ENCODE measurements at regions not wholly inside any gene's neighbourhood (a gene's known extent, or its start where the extent isn't known, plus 50 kb on each side); places are given as distances from the start of the nearest gene placed in this dataset.
"Not testable (repeated sequence)": the region's sequence is repeated elsewhere in the genome, so short reads cannot be mapped to it uniquely, and the experiment has no call there.

DNA sequence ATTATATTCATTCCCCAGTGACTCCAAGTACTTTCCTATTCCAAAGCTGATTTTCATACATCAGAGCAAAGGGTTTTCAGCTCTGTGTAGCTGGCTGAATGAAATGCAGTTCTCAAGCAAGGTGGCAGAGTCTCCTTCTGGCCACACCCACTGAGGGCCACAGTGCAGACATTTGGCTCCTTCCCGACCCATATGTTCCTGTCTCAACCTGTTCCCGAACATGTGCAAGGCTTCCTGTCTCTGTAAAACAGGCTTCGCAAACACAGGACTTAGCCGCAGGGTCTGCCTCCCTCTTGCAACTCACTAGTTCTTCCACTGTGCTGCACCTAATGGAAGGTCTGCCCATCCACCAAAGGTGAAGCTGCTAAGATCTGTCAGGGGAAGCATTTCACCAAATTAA, 249.2 kb downstream of the MID1IP1 start:
- no peak for DNase-seq

- no peak for DNase-seq
These were observed 251.5 kb downstream of the MID1IP1 start for GRCh38 chrX:39052751-39053150.

DNA sequence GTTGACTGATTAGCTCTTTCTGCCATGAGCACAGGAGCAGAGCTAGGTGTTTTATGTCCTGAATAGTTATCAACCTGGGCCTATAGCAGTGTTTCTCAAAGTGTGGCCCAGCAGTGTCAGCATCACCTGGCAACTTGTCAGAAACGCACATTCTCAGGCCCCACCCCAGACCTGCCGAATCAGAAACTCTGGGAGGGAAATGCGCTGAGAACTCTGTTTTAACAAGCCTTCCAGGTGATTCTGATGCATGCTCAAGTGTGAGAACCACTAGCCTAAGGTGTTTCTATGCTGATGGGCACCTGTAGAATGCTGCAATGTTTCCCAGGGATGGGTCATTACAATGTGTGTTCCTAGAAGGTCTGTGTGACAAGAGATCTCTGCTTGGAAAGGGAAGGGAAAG, 257.5 kb downstream of the MID1IP1 start:
- no peak for DNase-seq

- no peak for DNase-seq
These were observed 258.6 kb downstream of the MID1IP1 start for GRCh38 chrX:39059866-39060265.

DNA sequence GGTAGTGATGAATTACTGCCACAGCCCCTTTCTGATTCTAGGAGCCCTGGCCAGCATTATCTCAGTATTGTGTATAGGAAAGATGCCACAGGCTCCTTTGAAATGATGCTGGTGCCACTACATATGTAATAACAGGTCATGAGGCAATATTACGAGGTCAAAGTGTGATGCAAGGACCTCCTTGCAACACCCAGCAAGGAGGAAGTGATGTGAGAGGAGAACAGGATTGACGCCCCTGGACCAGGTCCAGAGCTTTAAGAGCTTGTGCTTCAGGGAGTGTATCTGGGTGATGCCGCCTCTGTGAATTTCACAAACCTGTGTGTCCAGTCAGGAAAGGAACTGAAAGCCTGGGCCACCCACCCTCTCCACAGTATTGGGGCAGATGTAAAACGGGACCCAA, 261.8 kb downstream of the MID1IP1 start:
- DNase-seq, result no peak

DNA sequence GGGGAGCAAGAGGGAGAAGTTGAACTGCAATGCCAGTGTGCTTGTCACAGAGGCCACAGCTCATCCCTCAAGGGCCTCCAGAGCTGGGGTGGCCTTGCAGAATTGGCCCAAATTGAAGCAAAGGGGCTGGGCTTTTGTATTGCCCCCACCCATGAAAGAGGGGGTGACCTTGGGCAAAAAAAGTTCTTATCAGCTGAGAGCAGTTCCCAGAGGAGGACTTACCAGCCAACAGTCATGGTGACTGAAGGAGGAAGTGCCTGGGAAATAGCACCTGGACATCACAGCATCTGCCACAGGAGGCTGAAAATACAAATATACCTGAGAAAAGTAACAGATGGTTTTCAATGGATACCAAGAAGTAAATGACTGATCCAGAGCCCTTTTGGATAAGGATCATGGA, 262.4 kb downstream of the MID1IP1 start:
- no peak for DNase-seq

DNA sequence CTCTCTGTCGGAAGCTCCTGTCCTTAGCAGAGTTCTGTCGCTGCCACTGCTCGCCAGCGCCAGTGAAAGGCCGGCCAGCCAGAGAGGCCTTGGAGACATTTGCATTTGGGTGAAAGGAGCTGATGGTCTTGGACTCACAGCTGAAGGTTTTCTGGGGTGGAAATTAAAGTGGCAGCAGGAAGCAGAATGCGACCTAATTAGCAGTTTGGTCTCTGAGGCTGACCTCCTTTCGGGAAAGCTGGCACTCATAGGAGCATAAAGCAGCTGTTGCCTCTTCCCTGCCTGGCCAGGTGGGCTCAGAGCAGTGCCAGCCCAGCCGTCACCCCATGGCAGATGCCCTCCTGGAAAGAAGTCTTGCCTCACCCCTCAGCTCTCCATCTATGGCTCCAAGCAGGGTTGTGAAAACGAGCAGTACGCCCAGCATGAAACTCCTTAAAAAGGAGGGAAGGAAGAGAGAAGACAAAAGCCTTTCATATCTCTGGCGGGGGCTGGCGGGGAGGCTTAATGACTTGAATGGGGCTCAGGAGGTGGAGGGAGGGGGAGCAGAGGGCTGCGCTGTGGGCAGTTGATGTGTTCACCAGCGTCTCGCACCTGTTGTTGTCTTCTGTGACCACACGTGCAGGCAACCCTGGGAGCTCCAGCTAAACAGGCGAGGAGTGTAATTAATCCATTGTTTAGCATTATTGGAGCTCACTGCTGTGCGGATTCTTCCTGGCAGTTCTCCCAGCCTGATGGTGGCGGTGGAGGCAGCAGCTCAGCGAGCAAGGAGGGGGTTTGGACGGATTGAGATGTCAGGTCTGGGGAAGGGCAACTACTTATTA, 264.0 kb downstream of the MID1IP1 start:
- DNase-seq, result no peak

- no peak for DNase-seq
These were observed 266.6 kb downstream of the MID1IP1 start for GRCh38 chrX:39067866-39068265.

GRCh38 chrX:39068634-39069033, 267.4 kb downstream of the MID1IP1 start:
- not testable (repeated sequence) for DNase-seq

DNA sequence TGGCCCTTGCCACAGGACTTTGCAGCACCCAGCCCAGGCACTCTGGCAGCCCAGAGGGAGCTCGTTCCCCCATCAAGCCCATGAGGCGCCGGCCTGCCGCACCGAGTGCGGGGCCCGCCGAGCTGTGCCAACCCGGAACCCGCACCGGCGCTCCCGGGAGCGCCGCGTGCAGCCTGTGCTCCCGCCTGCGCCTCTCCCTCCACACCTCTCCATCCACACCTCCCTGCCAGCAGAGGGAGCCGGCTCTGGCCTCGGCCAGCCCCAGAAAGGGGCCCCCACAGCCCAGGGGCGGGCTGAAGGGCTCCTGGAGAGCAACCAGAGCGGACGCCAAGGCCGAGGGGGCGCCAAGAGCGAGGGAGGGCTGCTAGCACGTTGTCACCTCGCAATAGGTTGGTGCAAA, 268.8 kb downstream of the MID1IP1 start:
- no peak for DNase-seq

GRCh38 chrX:39073131-39073530, 271.9 kb downstream of the MID1IP1 start:
- no peak for DNase-seq

- no peak for DNase-seq
These were observed 295.3 kb downstream of the MID1IP1 start for GRCh38 chrX:39096599-39096998.

GRCh38 chrX:39104745-39105144, 303.5 kb downstream of the MID1IP1 start:
- DNase-seq, result no peak

DNA sequence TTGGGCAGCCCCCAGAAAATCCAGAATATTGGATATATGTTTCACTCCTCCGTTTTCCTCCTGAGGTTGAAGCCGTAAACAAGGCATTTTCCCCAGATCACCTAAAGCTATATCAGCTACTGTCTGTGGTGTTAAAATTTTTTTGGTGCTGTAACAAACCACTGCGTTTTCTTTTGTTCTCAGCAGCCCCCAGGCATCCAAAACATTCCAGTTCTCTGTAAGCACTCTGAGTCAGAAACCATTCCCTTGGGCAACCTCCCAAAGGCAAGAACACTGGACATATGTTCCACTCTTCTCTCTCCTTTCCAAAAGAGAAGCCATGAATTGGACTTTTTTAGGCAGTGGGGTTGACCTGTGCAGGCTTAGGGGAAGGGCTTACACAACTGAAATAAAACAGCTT, 310.9 kb downstream of the MID1IP1 start:
- no peak for DNase-seq

DNA sequence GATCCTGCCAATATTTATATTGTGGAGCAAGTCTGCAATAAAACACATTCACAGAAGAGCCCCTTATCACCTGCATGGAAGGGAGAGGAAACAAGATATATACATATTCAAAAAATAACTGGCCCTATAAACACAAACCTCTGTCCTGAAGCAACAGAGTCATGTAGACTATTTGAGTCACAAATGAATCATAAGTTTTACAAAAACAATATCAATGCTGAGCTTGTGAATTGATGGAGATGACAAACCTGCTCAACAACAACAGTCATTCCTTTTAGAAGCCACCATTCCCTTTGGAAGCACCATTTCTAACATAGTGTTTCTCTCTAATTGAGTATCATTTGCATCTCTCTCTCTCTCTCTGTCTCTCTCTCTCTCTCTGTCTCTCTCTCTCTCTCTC, 313.9 kb downstream of the MID1IP1 start:
- no peak for DNase-seq

DNA sequence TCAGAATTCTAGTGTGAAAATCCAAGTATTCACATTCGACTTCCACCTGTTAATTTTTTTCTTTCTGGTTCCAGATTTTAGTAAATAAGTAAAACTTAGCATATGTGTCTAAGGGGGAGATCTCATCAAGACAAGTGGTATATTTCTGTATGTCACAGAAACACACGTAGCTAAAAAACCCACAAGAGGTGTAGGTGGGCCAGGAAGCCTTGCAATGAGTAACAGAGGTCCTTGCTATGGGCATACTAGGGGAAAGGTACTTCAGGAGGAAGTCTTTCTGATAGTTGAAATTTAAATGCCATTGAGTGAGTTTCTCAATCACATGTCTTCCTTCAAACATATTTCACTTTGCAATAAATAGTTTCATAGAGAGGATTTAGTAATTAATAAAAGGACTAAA, 315.8 kb downstream of the MID1IP1 start:
- no peak for DNase-seq

GRCh38 chrX:39121903-39122302, 320.6 kb downstream of the MID1IP1 start:
- DNase-seq, result no peak

DNA sequence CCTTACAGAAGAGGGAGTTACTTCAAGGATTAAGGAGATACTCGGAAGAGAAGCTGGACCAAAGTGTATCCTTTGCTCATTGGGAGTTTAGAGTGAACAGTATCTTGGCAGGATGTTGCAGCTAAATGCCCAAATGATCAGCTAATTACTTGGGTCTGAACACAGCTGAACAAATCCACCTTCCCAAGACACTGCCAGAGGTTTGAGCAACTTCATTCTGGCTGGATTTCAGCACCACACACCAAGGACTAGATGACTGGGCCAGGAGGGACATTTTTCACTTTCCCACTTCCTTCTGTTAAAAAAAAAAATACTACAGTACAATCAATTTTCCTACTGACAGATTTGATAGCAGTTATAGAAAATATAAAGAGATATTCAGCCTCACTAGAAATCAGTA, 324.6 kb downstream of the MID1IP1 start:
- no peak for DNase-seq

DNA sequence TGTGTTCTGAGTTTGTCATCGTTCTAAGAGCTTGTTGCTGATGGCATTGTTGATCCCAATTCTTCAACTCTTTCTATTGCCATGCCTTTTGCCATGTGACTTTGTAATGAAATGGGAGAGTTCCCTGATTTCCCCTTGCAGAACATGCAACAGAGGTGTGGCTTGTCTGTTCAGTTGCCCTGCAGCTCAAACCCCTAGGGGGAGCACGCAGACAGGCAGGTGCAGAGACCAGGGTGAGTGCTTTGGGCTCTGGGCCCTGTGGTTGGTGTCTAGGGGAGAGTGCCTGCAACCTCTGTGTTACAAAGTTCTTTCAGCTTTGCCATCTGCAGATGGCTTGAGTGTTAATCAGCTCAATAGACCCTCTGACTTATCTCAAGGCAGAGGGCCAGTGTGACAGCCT, 332.7 kb downstream of the MID1IP1 start:
- no peak for DNase-seq

- DNase-seq, result no peak
These were observed 336.2 kb downstream of the MID1IP1 start for GRCh38 chrX:39137363-39137954.

- DNase-seq, result no peak
These were observed 339.3 kb downstream of the MID1IP1 start for GRCh38 chrX:39140581-39140980.

DNA sequence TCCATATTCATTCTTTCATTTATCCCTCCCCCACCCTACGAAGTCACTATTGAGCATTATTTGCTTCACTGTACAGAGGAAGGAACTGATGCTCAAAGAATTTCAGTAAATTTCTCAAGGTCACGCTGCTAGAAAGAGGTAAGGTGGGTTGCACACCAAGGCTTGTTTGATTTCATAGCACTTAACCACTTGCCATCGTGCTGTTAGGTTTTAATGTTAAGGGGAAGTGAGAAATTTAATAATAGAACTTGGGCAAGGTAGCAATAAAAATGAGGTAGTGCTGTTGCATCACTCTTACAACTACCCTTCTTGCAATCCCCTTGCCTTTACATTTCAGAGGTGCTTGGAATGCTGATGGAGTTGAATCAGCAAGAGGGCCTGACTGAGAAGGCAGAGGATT, 343.1 kb downstream of the MID1IP1 start:
- no peak for DNase-seq

- DNase-seq, result no peak
These were observed 343.7 kb downstream of the MID1IP1 start for GRCh38 chrX:39144956-39145355.

- DNase-seq, result no peak
These were observed 344.6 kb downstream of the MID1IP1 start for GRCh38 chrX:39145859-39146258.

- peak; percentile 30 for DNase-seq
These were observed 348.5 kb downstream of the MID1IP1 start for GRCh38 chrX:39149761-39150160.
